ENCODE measurements at regions not wholly inside any gene's neighbourhood (a gene's known extent, or its start where the extent isn't known, plus 50 kb on each side); places are given as distances from the start of the nearest gene placed in this dataset.

DNA sequence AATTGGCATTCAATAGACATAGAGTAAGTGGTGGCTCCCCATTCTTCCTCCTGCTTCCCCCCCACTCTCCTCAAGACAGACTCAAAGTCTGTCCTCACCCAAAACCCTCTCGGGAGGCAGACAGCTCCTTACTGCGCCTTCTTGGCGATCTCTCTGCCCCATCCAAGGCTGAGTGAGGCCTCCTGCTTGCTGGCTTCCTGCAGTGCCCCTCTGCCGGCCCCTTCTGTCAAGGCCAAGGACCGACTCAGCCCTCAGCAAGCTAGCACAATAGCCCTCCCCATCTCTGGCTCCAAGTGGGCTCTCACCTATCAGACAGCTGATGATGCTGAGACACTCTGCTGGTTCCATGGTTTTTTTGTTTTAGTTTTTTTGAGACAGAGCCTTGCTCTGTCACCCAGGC is 62.5 kb upstream of the DLK1 start:
- Histone ChIP-seq H2AFZ (ENCODE audit: low read depth, low read length, poor library complexity, severe bottlenecking) (peak overlapping the region; percentile 100), H3K4me1 (ENCODE audit: control insufficient read depth in 1 of 2, insufficient read depth in 2 of 2, low read length in 2 of 2) (peaks cover 0 to 54% of the 10 kb centered on the region in 2 experiments; a peak in 2 of 4 replicates), H3K9ac (ENCODE audit: low read length) (no peak overlapping the region), H3K9me2 (ENCODE audit: insufficient read depth) (no peaks in the 10 kb centered on the region), H3K9me3 (ENCODE audit: control insufficient read depth in 1 of 2, insufficient read depth in 1 of 2, low read depth in 1 of 2, low read length in 2 of 2) (no peaks in the 10 kb centered on the region), H3K27me3 (ENCODE audit: insufficient read depth, low read length) (no peaks in the 10 kb centered on the region), H3K4me2 (ENCODE audit: low read length) (no peak overlapping the region), H3K27ac (ENCODE audit: low read depth, low read length) (no peak overlapping the region), H3K36me3 (ENCODE audit: control insufficient read depth in 1 of 2, insufficient read depth in 2 of 2, low read length in 2 of 2) (no peaks in the 10 kb centered on the region), H3K79me2 (ENCODE audit: insufficient read depth, low read length) (no peaks in the 10 kb centered on the region), H4K20me1 (ENCODE audit: insufficient read depth) (no peaks in the 10 kb centered on the region), H3K4me3 (replicated peaks in 1 of 2; ENCODE audit: low read depth in 1 of 2, low read length in 2 of 2) (no peak overlapping the region)
- ChIA-PET CTCF (interaction anchor here (1.8 kb wide), 1 partner anchor 280 kb away, joined by 23 read pairs; no protein-coding TSS in a partner anchor), POLR2A (no interaction called here), RAD21 (ENCODE audit: low non-redundant PET in 1 of 2, low total read pairs in 2 of 2, uncharacterized antibody in 2 of 2, unreplicated experiment in 2 of 2) (no interaction called here)
- DNase-seq (ENCODE audit: low read depth, low spot score) (no peak), ATAC-seq (no peak)
- BruUV-seq (replicated peaks), result no TSS peak
- TF ChIP-seq, protein P1, sequence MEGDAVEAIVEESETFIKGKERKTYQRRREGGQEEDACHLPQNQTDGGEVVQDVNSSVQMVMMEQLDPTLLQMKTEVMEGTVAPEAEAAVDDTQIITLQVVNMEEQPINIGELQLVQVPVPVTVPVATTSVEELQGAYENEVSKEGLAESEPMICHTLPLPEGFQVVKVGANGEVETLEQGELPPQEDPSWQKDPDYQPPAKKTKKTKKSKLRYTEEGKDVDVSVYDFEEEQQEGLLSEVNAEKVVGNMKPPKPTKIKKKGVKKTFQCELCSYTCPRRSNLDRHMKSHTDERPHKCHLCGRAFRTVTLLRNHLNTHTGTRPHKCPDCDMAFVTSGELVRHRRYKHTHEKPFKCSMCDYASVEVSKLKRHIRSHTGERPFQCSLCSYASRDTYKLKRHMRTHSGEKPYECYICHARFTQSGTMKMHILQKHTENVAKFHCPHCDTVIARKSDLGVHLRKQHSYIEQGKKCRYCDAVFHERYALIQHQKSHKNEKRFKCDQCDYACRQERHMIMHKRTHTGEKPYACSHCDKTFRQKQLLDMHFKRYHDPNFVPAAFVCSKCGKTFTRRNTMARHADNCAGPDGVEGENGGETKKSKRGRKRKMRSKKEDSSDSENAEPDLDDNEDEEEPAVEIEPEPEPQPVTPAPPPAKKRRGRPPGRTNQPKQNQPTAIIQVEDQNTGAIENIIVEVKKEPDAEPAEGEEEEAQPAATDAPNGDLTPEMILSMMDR (IDR thresholded peaks at IDR 0.05 in 2 of 3, conservative IDR thresholded peaks at IDR 0.05 in 1 of 3; ENCODE audit: borderline replicate concordance in 1 of 3, insufficient read depth in 1 of 3, low read depth in 2 of 3, low read length in 2 of 3), result no peak
- TF ChIP-seq SRF (IDR thresholded peaks at IDR 0.05; ENCODE audit: low read depth), result no peak
- TF ChIP-seq, protein P2, sequence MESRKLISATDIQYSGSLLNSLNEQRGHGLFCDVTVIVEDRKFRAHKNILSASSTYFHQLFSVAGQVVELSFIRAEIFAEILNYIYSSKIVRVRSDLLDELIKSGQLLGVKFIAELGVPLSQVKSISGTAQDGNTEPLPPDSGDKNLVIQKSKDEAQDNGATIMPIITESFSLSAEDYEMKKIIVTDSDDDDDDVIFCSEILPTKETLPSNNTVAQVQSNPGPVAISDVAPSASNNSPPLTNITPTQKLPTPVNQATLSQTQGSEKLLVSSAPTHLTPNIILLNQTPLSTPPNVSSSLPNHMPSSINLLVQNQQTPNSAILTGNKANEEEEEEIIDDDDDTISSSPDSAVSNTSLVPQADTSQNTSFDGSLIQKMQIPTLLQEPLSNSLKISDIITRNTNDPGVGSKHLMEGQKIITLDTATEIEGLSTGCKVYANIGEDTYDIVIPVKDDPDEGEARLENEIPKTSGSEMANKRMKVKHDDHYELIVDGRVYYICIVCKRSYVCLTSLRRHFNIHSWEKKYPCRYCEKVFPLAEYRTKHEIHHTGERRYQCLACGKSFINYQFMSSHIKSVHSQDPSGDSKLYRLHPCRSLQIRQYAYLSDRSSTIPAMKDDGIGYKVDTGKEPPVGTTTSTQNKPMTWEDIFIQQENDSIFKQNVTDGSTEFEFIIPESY (IDR thresholded peaks at IDR 0.05; ENCODE audit: extremely low read depth, insufficient replicate concordance, low read length), result no peak
- TF ChIP-seq ZNF274 (IDR thresholded peaks at IDR 0.05; ENCODE audit: low read depth, low read length), result no peak
- no peak for TF ChIP-seq EZH2phosphoT487 (IDR thresholded peaks at IDR 0.05; ENCODE audit: borderline replicate concordance)
- TF ChIP-seq, protein P3, sequence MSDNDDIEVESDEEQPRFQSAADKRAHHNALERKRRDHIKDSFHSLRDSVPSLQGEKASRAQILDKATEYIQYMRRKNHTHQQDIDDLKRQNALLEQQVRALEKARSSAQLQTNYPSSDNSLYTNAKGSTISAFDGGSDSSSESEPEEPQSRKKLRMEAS (IDR thresholded peaks at IDR 0.05), result no peak
- no peak for TF ChIP-seq EGR1 (IDR thresholded peaks at IDR 0.05; ENCODE audit: low read depth)
- no peak for TF ChIP-seq TCF7L2 (IDR thresholded peaks at IDR 0.05; ENCODE audit: borderline replicate concordance, extremely low read depth, insufficient read depth, insufficient read length)
- TF ChIP-seq ELF1 (IDR thresholded peaks at IDR 0.05; ENCODE audit: borderline replicate concordance, low read depth), result no peak
- TF ChIP-seq ZFX (IDR thresholded peaks at IDR 0.05), result no peak
- no peak for TF ChIP-seq YY1 (IDR thresholded peaks at IDR 0.05; ENCODE audit: extremely low read depth, insufficient replicate concordance, low read depth, low read length)
- TF ChIP-seq RAD21 (IDR thresholded peaks at IDR 0.05; ENCODE audit: low read depth), result no peak
- TF ChIP-seq CEBPB (IDR thresholded peaks at IDR 0.05; ENCODE audit: low read depth), result no peak
- intact Hi-C loops (cut with micrococcal nuclease), result no loop called here

Measured in HCT116 (cell line).